HepG2 (cell line): ENCODE measurements at regions not wholly inside any gene's neighbourhood (a gene's known extent, or its start where the extent isn't known, plus 50 kb on each side); places are given as distances from the start of the nearest gene placed in this dataset. TPM values are rescaled to one million over a fixed set of nuclear protein-coding genes. Genes with fewer than 3 reads are reported as not detected.

Source experiments
- microRNA-seq: library from miRNA; unstranded; fragments of <30 nt; microRNA quantifications from one replicate; pipeline ENCODE4, GENCODE V29; 2020
- small RNA-seq, 3 experiments: library from RNA; depleted of rRNA; stranded (forward); fragments of <200 nt; gene quantifications; one replicate each; pipeline ENCODE3, GENCODE V24; 2012; ENCODE audit warnings: low read depth in 2 of 3, low replicate concordance in 1 of 3; ENCODE audit not compliant: insufficient read length in 3 of 3, insufficient read depth in 2 of 3

Small RNAs in the stretch of these regions (microRNA-seq; reads per million reads assigned to microRNA genes)
- not detected for gene MIR4486

Small RNAs in the stretch of these regions (small RNA-seq; reads per million reads assigned to genes)
- gene MIR4486 (0 reads per million in 3 experiments), gene RF00408 (0 reads per million in 3 experiments), gene RNA5SP335 (0 reads per million in 3 experiments)
